Inferior parietal cortex (tissue), 1 donor: ENCODE measurements at regions not wholly inside any gene's neighbourhood (a gene's known extent, or its start where the extent isn't known, plus 50 kb on each side); places are given as distances from the start of the nearest gene placed in this dataset.
"Not testable (repeated sequence)": the region's sequence is repeated elsewhere in the genome, so short reads cannot be mapped to it uniquely, and the experiment has no call there.

Experiments
- DNase-seq: peaks from one replicate; pipeline ENCODE4 v3.0.0-alpha.2; 2016; ENCODE audit errors: extremely low spot score

- DNase-seq, result no peak
These were observed 67.1 kb upstream of the DCN start for GRCh38 chr12:91249518-91250272.

- no peak for DNase-seq
These were observed 66.4 kb upstream of the DCN start for GRCh38 chr12:91249054-91249453.

GRCh38 chr12:91243177-91243576 is 60.6 kb upstream of the DCN start:
- not testable (repeated sequence) for DNase-seq

- no peak for DNase-seq
These were observed 59.1 kb upstream of the DCN start for GRCh38 chr12:91241756-91242155.

- DNase-seq, result no peak
These were observed 57.9 kb upstream of the DCN start for GRCh38 chr12:91240386-91241095.

GRCh38 chr12:91239481-91239880 is 56.9 kb upstream of the DCN start:
- DNase-seq, result no peak
